HL-60 (cell line): ENCODE measurements at regions not wholly inside any gene's neighbourhood (a gene's known extent, or its start where the extent isn't known, plus 50 kb on each side); places are given as distances from the start of the nearest gene placed in this dataset.

Source experiments
- DNase-seq, 2 experiments: peaks; one replicate each; pipeline ENCODE4 v3.0.0-alpha.2; 2010 to 2020; ENCODE audit warnings: low read depth in 1 of 2, low spot score in 1 of 2
- H3K27ac ChIP-seq: fragments of 250-450 bp; sonication (Bioruptor Pico); replicated peaks from 2 replicates; pipeline ENCODE4 v1.5.1; 2020; ENCODE audit warnings: mild to moderate bottlenecking, moderate library complexity
- H3K27me3 ChIP-seq: fragments of 250-450 bp; sonication (Bioruptor Pico); 2 replicates; pipeline ENCODE4 v1.5.1; 2021; ENCODE audit warnings: mild to moderate bottlenecking, moderate library complexity; ENCODE audit not compliant: insufficient read depth, poor library complexity, severe bottlenecking
- H3K4me3 ChIP-seq: replicated peaks from 2 replicates; pipeline ENCODE4 v1.5.1; 2011; ENCODE audit warnings: mild to moderate bottlenecking, control low read depth, low read length; ENCODE audit not compliant: insufficient read depth
- GABPA ChIP-seq: IDR thresholded peaks from 2 replicates; pipeline ENCODE4 v1.6.1; 2012; ENCODE audit warnings: low read depth
- POLR2AphosphoS5 ChIP-seq: IDR thresholded peaks from 2 replicates; pipeline ENCODE4 v1.6.1; 2012; ENCODE audit warnings: low read depth
- SPI1 ChIP-seq: IDR thresholded peaks from 2 replicates; pipeline ENCODE4 v1.6.1; 2012; ENCODE audit warnings: low read depth, mild to moderate bottlenecking, borderline replicate concordance
- TF ChIP-seq, protein P1 (sequence below): IDR thresholded peaks from one replicate; pipeline ENCODE4 v1.5.1; 2011; ENCODE audit warnings: low read length, control low read depth, inconsistent platforms; ENCODE audit not compliant: insufficient read depth
- TF ChIP-seq, protein P2 (sequence below): IDR thresholded peaks from 2 replicates; pipeline ENCODE4 v1.6.1; 2012; ENCODE audit warnings: low read depth; ENCODE audit not compliant: insufficient replicate concordance

DNA sequence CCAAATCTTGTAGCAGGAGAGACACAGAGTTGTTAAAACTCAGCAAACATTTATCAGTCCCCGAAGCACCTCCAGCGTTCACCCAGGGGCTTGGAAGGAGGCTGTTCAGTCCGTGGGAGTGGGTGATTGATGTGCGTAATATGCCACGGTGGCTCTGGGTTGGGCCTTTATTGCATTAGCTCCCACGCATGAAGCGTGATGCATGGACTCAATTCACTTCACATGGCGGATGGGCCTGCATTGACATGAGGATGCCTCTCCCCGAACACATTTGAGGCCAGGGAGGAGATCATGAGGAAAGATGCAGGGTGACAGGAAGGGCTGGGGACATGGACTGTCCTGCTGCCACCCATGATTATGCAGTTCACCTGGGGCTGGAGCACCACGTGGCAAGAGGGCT is 126.5 kb downstream of the FAM43A start:
- H3K4me3 ChIP-seq, result no peak overlapping the region
- no peak for DNase-seq
- no peak overlapping the region for H3K27ac ChIP-seq
- TF ChIP-seq, protein P1, sequence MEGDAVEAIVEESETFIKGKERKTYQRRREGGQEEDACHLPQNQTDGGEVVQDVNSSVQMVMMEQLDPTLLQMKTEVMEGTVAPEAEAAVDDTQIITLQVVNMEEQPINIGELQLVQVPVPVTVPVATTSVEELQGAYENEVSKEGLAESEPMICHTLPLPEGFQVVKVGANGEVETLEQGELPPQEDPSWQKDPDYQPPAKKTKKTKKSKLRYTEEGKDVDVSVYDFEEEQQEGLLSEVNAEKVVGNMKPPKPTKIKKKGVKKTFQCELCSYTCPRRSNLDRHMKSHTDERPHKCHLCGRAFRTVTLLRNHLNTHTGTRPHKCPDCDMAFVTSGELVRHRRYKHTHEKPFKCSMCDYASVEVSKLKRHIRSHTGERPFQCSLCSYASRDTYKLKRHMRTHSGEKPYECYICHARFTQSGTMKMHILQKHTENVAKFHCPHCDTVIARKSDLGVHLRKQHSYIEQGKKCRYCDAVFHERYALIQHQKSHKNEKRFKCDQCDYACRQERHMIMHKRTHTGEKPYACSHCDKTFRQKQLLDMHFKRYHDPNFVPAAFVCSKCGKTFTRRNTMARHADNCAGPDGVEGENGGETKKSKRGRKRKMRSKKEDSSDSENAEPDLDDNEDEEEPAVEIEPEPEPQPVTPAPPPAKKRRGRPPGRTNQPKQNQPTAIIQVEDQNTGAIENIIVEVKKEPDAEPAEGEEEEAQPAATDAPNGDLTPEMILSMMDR, result no peak
- TF ChIP-seq, protein P2, sequence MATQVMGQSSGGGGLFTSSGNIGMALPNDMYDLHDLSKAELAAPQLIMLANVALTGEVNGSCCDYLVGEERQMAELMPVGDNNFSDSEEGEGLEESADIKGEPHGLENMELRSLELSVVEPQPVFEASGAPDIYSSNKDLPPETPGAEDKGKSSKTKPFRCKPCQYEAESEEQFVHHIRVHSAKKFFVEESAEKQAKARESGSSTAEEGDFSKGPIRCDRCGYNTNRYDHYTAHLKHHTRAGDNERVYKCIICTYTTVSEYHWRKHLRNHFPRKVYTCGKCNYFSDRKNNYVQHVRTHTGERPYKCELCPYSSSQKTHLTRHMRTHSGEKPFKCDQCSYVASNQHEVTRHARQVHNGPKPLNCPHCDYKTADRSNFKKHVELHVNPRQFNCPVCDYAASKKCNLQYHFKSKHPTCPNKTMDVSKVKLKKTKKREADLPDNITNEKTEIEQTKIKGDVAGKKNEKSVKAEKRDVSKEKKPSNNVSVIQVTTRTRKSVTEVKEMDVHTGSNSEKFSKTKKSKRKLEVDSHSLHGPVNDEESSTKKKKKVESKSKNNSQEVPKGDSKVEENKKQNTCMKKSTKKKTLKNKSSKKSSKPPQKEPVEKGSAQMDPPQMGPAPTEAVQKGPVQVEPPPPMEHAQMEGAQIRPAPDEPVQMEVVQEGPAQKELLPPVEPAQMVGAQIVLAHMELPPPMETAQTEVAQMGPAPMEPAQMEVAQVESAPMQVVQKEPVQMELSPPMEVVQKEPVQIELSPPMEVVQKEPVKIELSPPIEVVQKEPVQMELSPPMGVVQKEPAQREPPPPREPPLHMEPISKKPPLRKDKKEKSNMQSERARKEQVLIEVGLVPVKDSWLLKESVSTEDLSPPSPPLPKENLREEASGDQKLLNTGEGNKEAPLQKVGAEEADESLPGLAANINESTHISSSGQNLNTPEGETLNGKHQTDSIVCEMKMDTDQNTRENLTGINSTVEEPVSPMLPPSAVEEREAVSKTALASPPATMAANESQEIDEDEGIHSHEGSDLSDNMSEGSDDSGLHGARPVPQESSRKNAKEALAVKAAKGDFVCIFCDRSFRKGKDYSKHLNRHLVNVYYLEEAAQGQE, result no peak
- TF ChIP-seq GABPA (no peak), POLR2AphosphoS5 (no peak), SPI1 (no peak)
- H3K27me3 ChIP-seq, result no peaks in the 10 kb centered on the region

GRCh38 chr3:194814878-194815357 is 129.2 kb downstream of the FAM43A start:
- H3K27me3 ChIP-seq, result no peaks in the 10 kb centered on the region
- no peak for TF ChIP-seq POLR2AphosphoS5
- no peak for TF ChIP-seq SPI1
- TF ChIP-seq, protein P1, result no peak
- TF ChIP-seq GABPA, result no peak
- TF ChIP-seq, protein P2, result no peak
- no peak overlapping the region for H3K27ac ChIP-seq
- no peak for DNase-seq
- H3K4me3 ChIP-seq, result no peak overlapping the region

DNA sequence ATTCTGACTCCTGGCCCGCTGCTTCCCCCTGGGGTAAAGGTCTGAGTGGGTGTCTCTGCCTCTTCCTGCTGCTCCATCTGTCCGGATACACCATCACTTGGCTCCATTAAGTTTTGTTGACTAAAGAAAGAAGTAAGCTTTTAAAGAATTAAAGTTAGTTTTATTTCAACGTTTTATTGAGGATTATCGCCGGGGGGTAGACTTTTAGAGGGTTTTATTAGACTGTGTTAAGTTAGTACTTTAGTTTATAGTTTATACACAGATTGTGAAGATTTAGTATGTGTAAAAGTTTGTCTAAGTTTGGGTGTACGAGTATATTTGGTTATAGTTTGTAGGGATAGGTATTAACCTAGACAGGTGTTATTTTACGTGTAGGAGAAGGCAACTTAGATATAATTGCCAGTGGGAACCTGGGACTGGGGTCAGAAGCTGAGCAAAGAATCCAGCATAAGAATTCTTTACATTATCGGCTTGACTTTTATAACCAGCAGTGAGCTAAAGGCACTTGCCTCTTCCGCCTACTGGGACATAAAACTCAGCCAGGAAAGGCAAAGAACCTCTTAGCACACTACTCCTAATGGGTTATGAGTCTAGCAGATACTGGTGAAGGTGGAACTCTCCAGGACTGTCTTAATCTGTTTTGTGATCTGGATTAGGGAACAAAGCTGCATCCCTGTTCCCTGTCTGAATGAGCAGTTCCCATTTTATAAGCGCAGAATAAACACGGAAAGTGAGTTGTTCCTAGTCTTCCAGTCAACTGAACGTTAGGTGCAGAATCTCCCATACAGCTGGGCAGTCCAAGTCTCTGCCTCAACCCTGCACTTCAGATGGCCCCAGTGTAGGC is 131.3 kb downstream of the FAM43A start:
- no peak for DNase-seq
- Histone ChIP-seq H3K27me3 (no peaks in the 10 kb centered on the region), H3K27ac (no peak overlapping the region), H3K4me3 (no peak overlapping the region)
- TF ChIP-seq, protein P1, result no peak
- no peak for TF ChIP-seq SPI1
- TF ChIP-seq, protein P2, result no peak
